B cell (primary cell): ENCODE measurements at regions not wholly inside any gene's neighbourhood (a gene's known extent, or its start where the extent isn't known, plus 50 kb on each side); places are given as distances from the start of the nearest gene placed in this dataset.

Experiments used
- CTCF ChIP-seq: fragments of 200-600 bp; IDR thresholded peaks from one replicate; pipeline ENCODE4 v1.8.0; 2022; ENCODE audit warnings: antibody characterized with exemption, mild to moderate bottlenecking
- EZH2 ChIP-seq: IDR thresholded peaks from 2 replicates; pipeline ENCODE4 v1.6.1; 2012; ENCODE audit warnings: borderline replicate concordance, low read depth, mild to moderate bottlenecking, moderate library complexity, low read length; ENCODE audit not compliant: insufficient read depth, poor library complexity, severe bottlenecking

DNA sequence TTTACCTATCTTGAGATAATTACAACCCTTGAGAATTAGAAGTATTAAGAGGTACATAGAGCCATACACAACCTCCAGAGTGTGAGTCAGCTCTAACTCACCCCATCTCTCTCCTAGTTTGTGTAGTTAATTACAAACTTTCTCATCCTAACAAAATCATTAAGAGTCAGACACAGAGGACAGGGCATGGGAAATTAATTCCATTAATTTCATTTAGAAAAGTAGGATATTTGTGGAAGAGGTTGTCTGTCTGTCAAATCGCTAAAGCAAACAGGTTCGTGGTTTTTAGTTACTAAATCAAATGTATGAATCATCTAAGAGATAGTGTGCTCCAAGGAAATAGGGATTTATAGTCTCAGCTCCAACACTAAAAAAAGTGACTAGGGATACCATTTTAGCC is 1261.4 kb upstream of the TENM4 start:
- TF ChIP-seq CTCF (no peak), EZH2 (no peak)
